SHP77 (cell line): ENCODE measurements at regions not wholly inside any gene's neighbourhood (a gene's known extent, or its start where the extent isn't known, plus 50 kb on each side); places are given as distances from the start of the nearest gene placed in this dataset.
"Not testable (repeated sequence)": the region's sequence is repeated elsewhere in the genome, so short reads cannot be mapped to it uniquely, and the experiment has no call there.

Source experiments
- DNase-seq, 2 experiments: peaks; one replicate each; lab custom pipeline; 2025; lab: John Stamatoyannopoulos, UW

GRCh38 chr22:47419239-47419638 is 656.8 kb downstream of the TBC1D22A start:
- DNase-seq = no peak

GRCh38 chr22:47417699-47418098 is 655.2 kb downstream of the TBC1D22A start:
- DNase-seq = no peak

- DNase-seq = no peak
Measured at GRCh38 chr22:47411006-47411405, 648.6 kb downstream of the TBC1D22A start.

- peak in 1 of 2 experiments; percentile 65 for DNase-seq
Measured at GRCh38 chr22:47409539-47410275, 647.3 kb downstream of the TBC1D22A start.

GRCh38 chr22:47408409-47408808 is 646.0 kb downstream of the TBC1D22A start:
- no peak for DNase-seq

GRCh38 chr22:47407461-47408025 is 645.1 kb downstream of the TBC1D22A start:
- no peak for DNase-seq

- no peak for DNase-seq
Measured at GRCh38 chr22:47406896-47407295, 644.4 kb downstream of the TBC1D22A start.

- DNase-seq = no peak
Measured at GRCh38 chr22:47406180-47406834, 643.9 kb downstream of the TBC1D22A start.

- not testable (repeated sequence) for DNase-seq
Measured at GRCh38 chr22:47405222-47405621, 642.8 kb downstream of the TBC1D22A start.

- no peak for DNase-seq
Measured at GRCh38 chr22:47402876-47403525, 640.6 kb downstream of the TBC1D22A start.

GRCh38 chr22:47401976-47402770 is 639.7 kb downstream of the TBC1D22A start:
- no peak for DNase-seq

GRCh38 chr22:47401592-47401898 is 639.1 kb downstream of the TBC1D22A start:
- peak in 1 of 2 experiments; percentile 29 for DNase-seq

- DNase-seq = no peak
Measured at GRCh38 chr22:47400701-47401591, 638.5 kb downstream of the TBC1D22A start.

- DNase-seq = not testable (repeated sequence)
Measured at GRCh38 chr22:47400131-47400530, 637.7 kb downstream of the TBC1D22A start.

- no peak for DNase-seq
Measured at GRCh38 chr22:47398921-47399790, 636.7 kb downstream of the TBC1D22A start.

GRCh38 chr22:47398491-47398890 is 636.0 kb downstream of the TBC1D22A start:
- DNase-seq = no peak

- DNase-seq = no peak
Measured at GRCh38 chr22:47397673-47398072, 635.2 kb downstream of the TBC1D22A start.

- no peak for DNase-seq
Measured at GRCh38 chr22:47396515-47396914, 634.1 kb downstream of the TBC1D22A start.

GRCh38 chr22:47396105-47396504 is 633.7 kb downstream of the TBC1D22A start:
- peak; percentile 34 to 37 for DNase-seq

- peak; percentile 94 to 98 for DNase-seq
Measured at GRCh38 chr22:47395481-47395880, 633.0 kb downstream of the TBC1D22A start.
